ENCODE measurements at regions not wholly inside any gene's neighbourhood (a gene's known extent, or its start where the extent isn't known, plus 50 kb on each side); places are given as distances from the start of the nearest gene placed in this dataset.

GRCh38 chr2:158893474-158893873, 75.0 kb upstream of the TANC1 start:
- TF ChIP-seq CTCF (IDR thresholded peaks at IDR 0.05) (no peak), POLR2A (IDR thresholded peaks at IDR 0.05) (no peak)
